B cell (primary cell): ENCODE measurements at regions not wholly inside any gene's neighbourhood (a gene's known extent, or its start where the extent isn't known, plus 50 kb on each side); places are given as distances from the start of the nearest gene placed in this dataset.

Experiments
- ATAC-seq: fragments of 200-7000 bp; cut with Tn5 transposase; one replicate; pipeline ENCODE4 v1.10.0; 2021; ENCODE audit warnings: low read depth, mild to moderate bottlenecking, moderate number of reproducible peaks, moderate library complexity
- CTCF ChIA-PET: fragments of 350-600 bp; sonication (Branson Sonifier 250); formaldehyde crosslinking; loops from one replicate; lab custom pipeline; 2021; ENCODE audit warnings: antibody characterized with exemption, inconsistent platforms; lab: Charles Lee
- POLR2A ChIA-PET: fragments of 350-600 bp; sonication (Branson Sonifier 250); formaldehyde crosslinking; loops from one replicate; lab custom pipeline; 2021; ENCODE audit warnings: antibody characterized with exemption; lab: Charles Lee
- DNase-seq: peaks from one replicate; pipeline ENCODE4 v3.0.0; 2013
- H2AFZ ChIP-seq: 2 replicates; pipeline ENCODE4 v1.6.1; 2012; ENCODE audit warnings: mild to moderate bottlenecking, low read depth, low read length; ENCODE audit not compliant: insufficient read depth, poor library complexity, severe bottlenecking
- H3K27ac ChIP-seq, 2 donors: 1 replicate in 1 of 2; 2 replicates in 1 of 2; pipeline ENCODE4 v1.5.1; 2012 to 2013; ENCODE audit warnings: low read length in 2 of 2, mild to moderate bottlenecking in 2 of 2, moderate library complexity in 1 of 2
- H3K27me3 ChIP-seq, 4 experiments: fragments of 200-600 bp in 1 of 4; sonication (generic) in 1 of 4; replicated peaks in 1 of 4; 1 replicate in 2 of 4; 2 replicates in 2 of 4; pipeline versions ENCODE4 v1.6.1 to v1.7.0; 2013 to 2016; ENCODE audit warnings: low read length in 3 of 4, mild to moderate bottlenecking in 2 of 4, mixed read lengths in 1 of 4, moderate library complexity in 1 of 4; ENCODE audit not compliant: insufficient read depth in 4 of 4, control insufficient read depth in 3 of 4; ENCODE audit errors: control extremely low read depth in 1 of 4
- H3K36me3 ChIP-seq, 2 experiments: replicated peaks in 1 of 2; 1 replicate in 1 of 2; 2 replicates in 1 of 2; pipeline versions ENCODE4 v1.6.1 to v1.7.1; 2013; ENCODE audit warnings: low read length in 1 of 2; ENCODE audit not compliant: insufficient read depth in 2 of 2, control insufficient read depth in 1 of 2; ENCODE audit errors: control extremely low read depth in 1 of 2, extremely low read depth in 1 of 2
- H3K4me1 ChIP-seq, 2 donors: fragments of 200-600 bp in 1 of 2; sonication (generic) in 1 of 2; 1 replicate in 1 of 2; 2 replicates in 1 of 2; pipeline versions ENCODE4 v1.5.1 to v1.6.1; 2013 to 2017; ENCODE audit warnings: low read length in 2 of 2; ENCODE audit not compliant: control insufficient read depth in 2 of 2, insufficient read depth in 2 of 2
- H3K4me2 ChIP-seq: replicated peaks from 2 replicates; pipeline ENCODE3; 2012; ENCODE audit warnings: mild to moderate bottlenecking, low read depth, low read length; ENCODE audit not compliant: poor library complexity, severe bottlenecking
- H3K4me3 ChIP-seq, 5 experiments: fragments of 200-600 bp in 1 of 5; sonication (generic) in 1 of 5; 1 replicate in 3 of 5; 2 replicates in 2 of 5; pipeline versions ENCODE4 v1.5.1 to v1.7.0; 2011 to 2016; ENCODE audit warnings: low read length in 4 of 5, mild to moderate bottlenecking in 4 of 5, low read depth in 2 of 5, control low read depth in 1 of 5, moderate library complexity in 1 of 5; ENCODE audit not compliant: insufficient read depth in 1 of 5; ENCODE audit errors: control extremely low read depth in 1 of 5, extremely low read depth in 1 of 5
- H3K79me2 ChIP-seq: fragments of 200-600 bp; sonication (generic); one replicate; pipeline ENCODE4 v1.6.0; 2016; ENCODE audit warnings: low read length; ENCODE audit not compliant: control insufficient read depth, insufficient read depth
- H3K9ac ChIP-seq: fragments of 200-600 bp; sonication (generic); 2 replicates; pipeline ENCODE4 v1.6.1; 2017; ENCODE audit warnings: mild to moderate bottlenecking, low read length, moderate library complexity
- H3K9me3 ChIP-seq, 3 donors: one replicate each; pipeline versions ENCODE4 v1.6.1 to v1.7.1; 2013; ENCODE audit warnings: low read length in 2 of 3; ENCODE audit not compliant: control insufficient read depth in 2 of 3, insufficient read depth in 1 of 3; ENCODE audit errors: control extremely low read depth in 1 of 3
- H4K20me1 ChIP-seq: 2 replicates; pipeline ENCODE4 v1.6.0; 2012; ENCODE audit warnings: mild to moderate bottlenecking, low read length; ENCODE audit not compliant: insufficient read depth, control insufficient read depth, poor library complexity, severe bottlenecking
- H3K27ac Mint-ChIP-seq: one replicate; pipeline ENCODE4 v1.8.0; 2021; ENCODE audit warnings: mixed read lengths
- H3K27me3 Mint-ChIP-seq: one replicate; pipeline ENCODE4 v1.8.0; 2021; ENCODE audit warnings: mixed read lengths
- H3K4me1 Mint-ChIP-seq: one replicate; pipeline ENCODE4 v1.8.0; 2021; ENCODE audit warnings: mixed read lengths
- H3K4me3 Mint-ChIP-seq: one replicate; pipeline ENCODE4 v1.8.0; 2021; ENCODE audit warnings: mixed read lengths
- H3K9me3 Mint-ChIP-seq: one replicate; pipeline ENCODE4 v1.8.0; 2022; ENCODE audit warnings: mixed read lengths; ENCODE audit not compliant: insufficient read depth
- EZH2 ChIP-seq: IDR thresholded peaks from 2 replicates; pipeline ENCODE4 v1.6.1; 2012; ENCODE audit warnings: borderline replicate concordance, low read depth, mild to moderate bottlenecking, moderate library complexity, low read length; ENCODE audit not compliant: insufficient read depth, poor library complexity, severe bottlenecking
- WGBS: methylation state at CpG from one replicate; pipeline ENCODE4 v1.1.5; 2013; ENCODE audit warnings: missing lambda C conversion rate; ENCODE audit not compliant: insufficient coverage; 5-methylcytosine and 5-hydroxymethylcytosine counted together
- intact Hi-C: fragments of 100-400 bp; cut with micrococcal nuclease; formaldehyde crosslinking; loops from one replicate; pipeline ENCODE4 v1.10.0; 2022
- TF ChIP-seq, protein P1 (sequence below): fragments of 200-600 bp; IDR thresholded peaks from one replicate; pipeline ENCODE4 v1.8.0; 2022; ENCODE audit warnings: antibody characterized with exemption, mild to moderate bottlenecking

DNA sequence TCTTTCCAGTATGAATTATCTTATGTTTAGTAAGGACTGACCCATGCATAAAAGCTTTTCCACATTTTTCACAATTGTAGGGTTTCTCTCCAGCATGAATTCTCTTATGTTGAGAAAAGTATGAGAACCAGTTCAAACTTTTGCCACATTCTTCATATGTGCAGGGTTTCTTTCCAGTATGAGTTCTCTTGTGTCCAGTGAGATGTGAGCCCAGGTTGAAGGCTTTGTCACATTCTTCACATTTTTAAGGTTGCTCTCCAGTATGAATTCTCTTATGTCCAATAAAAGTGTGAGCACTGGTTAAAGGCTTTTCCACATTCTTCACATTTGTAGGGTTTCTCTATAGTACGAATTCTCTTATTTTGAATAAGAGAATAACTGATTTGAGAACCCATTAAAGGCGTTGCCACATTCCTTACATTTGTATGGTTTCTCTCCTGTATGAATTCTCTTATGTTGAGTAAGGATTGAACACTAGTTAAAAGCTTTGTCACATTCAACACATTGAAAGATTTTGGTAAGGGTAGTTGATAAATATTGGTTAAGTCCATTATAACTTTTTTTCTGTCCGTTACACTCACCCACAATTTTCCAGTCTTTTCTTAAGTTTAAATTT is 911.0 kb upstream of the ZNF722 start:
- H3K9ac ChIP-seq = no peak overlapping the region
- H3K27ac Mint-ChIP-seq = no peak overlapping the region
- H2AFZ ChIP-seq = no peak overlapping the region
- no peak overlapping the region for H3K4me3 Mint-ChIP-seq
- ChIA-PET POLR2A (no interaction called here), CTCF (no interaction called here)
- no peaks in the 10 kb centered on the region for H3K27me3 Mint-ChIP-seq
- no peak for TF ChIP-seq EZH2
- TF ChIP-seq, protein P1, sequence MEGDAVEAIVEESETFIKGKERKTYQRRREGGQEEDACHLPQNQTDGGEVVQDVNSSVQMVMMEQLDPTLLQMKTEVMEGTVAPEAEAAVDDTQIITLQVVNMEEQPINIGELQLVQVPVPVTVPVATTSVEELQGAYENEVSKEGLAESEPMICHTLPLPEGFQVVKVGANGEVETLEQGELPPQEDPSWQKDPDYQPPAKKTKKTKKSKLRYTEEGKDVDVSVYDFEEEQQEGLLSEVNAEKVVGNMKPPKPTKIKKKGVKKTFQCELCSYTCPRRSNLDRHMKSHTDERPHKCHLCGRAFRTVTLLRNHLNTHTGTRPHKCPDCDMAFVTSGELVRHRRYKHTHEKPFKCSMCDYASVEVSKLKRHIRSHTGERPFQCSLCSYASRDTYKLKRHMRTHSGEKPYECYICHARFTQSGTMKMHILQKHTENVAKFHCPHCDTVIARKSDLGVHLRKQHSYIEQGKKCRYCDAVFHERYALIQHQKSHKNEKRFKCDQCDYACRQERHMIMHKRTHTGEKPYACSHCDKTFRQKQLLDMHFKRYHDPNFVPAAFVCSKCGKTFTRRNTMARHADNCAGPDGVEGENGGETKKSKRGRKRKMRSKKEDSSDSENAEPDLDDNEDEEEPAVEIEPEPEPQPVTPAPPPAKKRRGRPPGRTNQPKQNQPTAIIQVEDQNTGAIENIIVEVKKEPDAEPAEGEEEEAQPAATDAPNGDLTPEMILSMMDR = no peak
- no peaks in the 10 kb centered on the region for H3K4me1 Mint-ChIP-seq
- H3K79me2 ChIP-seq = no peaks in the 10 kb centered on the region
- no peaks in the 10 kb centered on the region for H4K20me1 ChIP-seq
- WGBS = no CpG with 5 or more reads among the region's 3 CpGs
- H3K27me3 ChIP-seq = no peaks in the 10 kb centered on the region
- peaks cover 1 to 28% (median 16%) of the 10 kb centered on the region in 3 donors for H3K9me3 ChIP-seq
- H3K4me1 ChIP-seq = no peaks in the 10 kb centered on the region
- no peak overlapping the region for H3K4me2 ChIP-seq
- H3K27ac ChIP-seq = no peak overlapping the region
- no peak for ATAC-seq
- peaks cover 17% of the 10 kb centered on the region for H3K9me3 Mint-ChIP-seq
- H3K36me3 ChIP-seq = no peaks in the 10 kb centered on the region
- intact Hi-C loops = no loop called here
- H3K4me3 ChIP-seq = no peak overlapping the region
- no peak for DNase-seq

- no peak overlapping the region for H2AFZ ChIP-seq
- no peak overlapping the region for H3K9ac ChIP-seq
- no peak overlapping the region for H3K4me3 Mint-ChIP-seq
- no peak overlapping the region for H3K27ac Mint-ChIP-seq
- no peaks in the 10 kb centered on the region for H3K36me3 ChIP-seq
- H3K4me1 Mint-ChIP-seq = no peaks in the 10 kb centered on the region
- peaks cover 7% of the 10 kb centered on the region for H3K9me3 Mint-ChIP-seq
- no peaks in the 10 kb centered on the region for H4K20me1 ChIP-seq
- H3K9me3 ChIP-seq = peaks cover 0 to 34% (median 14%) of the 10 kb centered on the region in 3 donors
- H3K27ac ChIP-seq = no peak overlapping the region
- no peaks in the 10 kb centered on the region for H3K27me3 Mint-ChIP-seq
- H3K79me2 ChIP-seq = no peaks in the 10 kb centered on the region
- intact Hi-C loops = no loop called here
- ATAC-seq (no peak), DNase-seq (no peak)
- ChIA-PET POLR2A (no interaction called here), CTCF (no interaction called here)
- 47% methylated on average over 4 of the region's 7 CpGs for WGBS
- H3K27me3 ChIP-seq = no peaks in the 10 kb centered on the region
- TF ChIP-seq, protein P1 = no peak
- TF ChIP-seq EZH2 = no peak
- no peak overlapping the region for H3K4me3 ChIP-seq
- H3K4me2 ChIP-seq = no peak overlapping the region
- H3K4me1 ChIP-seq = no peaks in the 10 kb centered on the region
Measured at GRCh38 chr7:63092951-63093350, 905.7 kb upstream of the ZNF722 start.
